RWPE1 (cell line): ENCODE measurements at regions not wholly inside any gene's neighbourhood (a gene's known extent, or its start where the extent isn't known, plus 50 kb on each side); places are given as distances from the start of the nearest gene placed in this dataset.
"Not testable (repeated sequence)": the region's sequence is repeated elsewhere in the genome, so short reads cannot be mapped to it uniquely, and the experiment has no call there.

Source experiments
- CTCF ChIA-PET: fragments of 350-600 bp; sonication (Branson Sonifier 250); formaldehyde crosslinking; extraction: SDS; loops from one replicate; lab custom pipeline; 2021; lab: Yijun Ruan, JAX
- POLR2A ChIA-PET: fragments of 400-600 bp; formaldehyde crosslinking; extraction: SDS; loops from one replicate; lab custom pipeline; 2020; ENCODE audit warnings: antibody characterized with exemption; ENCODE audit not compliant: low non-redundant PET; lab: Yijun Ruan, JAX
- DNase-seq: peaks from one replicate; pipeline ENCODE4 v3.0.0; 2012; ENCODE audit warnings: low spot score
- H3K27ac ChIP-seq: fragments of 450-650 bp; 2 replicates; pipeline ENCODE4 v1.5.1; 2017
- CTCF ChIP-seq: fragments of 450-650 bp; conservative IDR thresholded peaks from 2 replicates; pipeline ENCODE4 v1.5.1; 2017; ENCODE audit warnings: low read depth, mild to moderate bottlenecking

GRCh38 chr5:19140276-19140675, 847.7 kb downstream of the CDH18 start:
- ChIA-PET CTCF (no interaction called here), POLR2A (no interaction called here)
- no peak for TF ChIP-seq CTCF
- H3K27ac ChIP-seq, result no peak overlapping the region
- DNase-seq, result no peak

- H3K27ac ChIP-seq, CTCF ChIA-PET, DNase-seq, POLR2A ChIA-PET: not testable (repeated sequence)
These were observed 846.0 kb downstream of the CDH18 start for GRCh38 chr5:19141937-19142524.

- CTCF ChIA-PET, H3K27ac ChIP-seq, DNase-seq, POLR2A ChIA-PET: not testable (repeated sequence)
These were observed 845.1 kb downstream of the CDH18 start for GRCh38 chr5:19142713-19143414.

- ChIA-PET CTCF (interaction anchor here (0.5 kb wide), 1 partner anchor 525 kb away, joined by 4 read pairs; no protein-coding TSS in a partner anchor), POLR2A (no interaction called here)
- no peak overlapping the region for H3K27ac ChIP-seq
- TF ChIP-seq CTCF, result no peak
- DNase-seq, result no peak
These were observed 844.1 kb downstream of the CDH18 start for GRCh38 chr5:19143935-19144334.

- no peak for TF ChIP-seq CTCF
- ChIA-PET POLR2A (no interaction called here), CTCF (no interaction called here)
- no peak overlapping the region for H3K27ac ChIP-seq
- DNase-seq, result no peak
These were observed 818.6 kb downstream of the CDH18 start for GRCh38 chr5:19169426-19169825.

- DNase-seq, result no peak
- no peak for TF ChIP-seq CTCF
- ChIA-PET CTCF (no interaction called here), POLR2A (no interaction called here)
- H3K27ac ChIP-seq, result no peak overlapping the region
These were observed 815.0 kb downstream of the CDH18 start for GRCh38 chr5:19172926-19173470.

GRCh38 chr5:19175776-19176570, 812.0 kb downstream of the CDH18 start:
- CTCF ChIA-PET, result no interaction called here
- no peak for DNase-seq
- no peak for TF ChIP-seq CTCF
- POLR2A ChIA-PET, result no interaction called here
- no peak overlapping the region for H3K27ac ChIP-seq
